Trophoblast cell (in vitro differentiated cells and primary cell): ENCODE measurements at regions not wholly inside any gene's neighbourhood (a gene's known extent, or its start where the extent isn't known, plus 50 kb on each side); places are given as distances from the start of the nearest gene placed in this dataset.

Source experiments
- DNase-seq, 2 donors: peaks; one replicate each; pipeline ENCODE4 v3.0.0-alpha.2; 2016
- H2AFZ ChIP-seq: 2 replicates; pipeline ENCODE4 v1.6.1; 2013; ENCODE audit warnings: low read length, moderate library complexity, mild to moderate bottlenecking; ENCODE audit not compliant: insufficient read depth, poor library complexity
- H2AK5ac ChIP-seq: 2 replicates; pipeline ENCODE4 v1.6.1; 2013; ENCODE audit warnings: mild to moderate bottlenecking, low read length
- H2BK120ac ChIP-seq: 2 replicates; pipeline ENCODE4 v1.6.1; 2013; ENCODE audit warnings: low read length, mild to moderate bottlenecking, moderate library complexity; ENCODE audit not compliant: insufficient read depth, poor library complexity
- H2BK12ac ChIP-seq: 2 replicates; pipeline ENCODE4 v1.6.1; 2013; ENCODE audit warnings: mild to moderate bottlenecking, low read length, moderate library complexity
- H2BK5ac ChIP-seq: 2 replicates; pipeline ENCODE4 v1.6.1; 2013; ENCODE audit warnings: low read length, low read depth, moderate library complexity, mild to moderate bottlenecking; ENCODE audit not compliant: poor library complexity
- H3K14ac ChIP-seq: 2 replicates; pipeline ENCODE4 v1.6.1; 2013; ENCODE audit warnings: mild to moderate bottlenecking, low read length
- H3K18ac ChIP-seq: 2 replicates; pipeline ENCODE4 v1.6.1; 2013; ENCODE audit warnings: mild to moderate bottlenecking, low read length
- H3K23ac ChIP-seq: 2 replicates; pipeline ENCODE4 v1.6.1; 2013; ENCODE audit warnings: low read length
- H3K27ac ChIP-seq: 2 replicates; pipeline ENCODE4 v1.5.1; 2013; ENCODE audit warnings: low read depth, mild to moderate bottlenecking, inconsistent platforms, low read length, moderate library complexity
- H3K27me3 ChIP-seq: 2 replicates; pipeline ENCODE4 v1.6.1; 2013; ENCODE audit warnings: inconsistent platforms, mild to moderate bottlenecking, low read length, moderate library complexity; ENCODE audit not compliant: insufficient read depth
- H3K36me3 ChIP-seq, 2 experiments: 1 replicate in 1 of 2; 2 replicates in 1 of 2; pipeline ENCODE4 v1.6.1; 2013; ENCODE audit warnings: low read length in 2 of 2, mild to moderate bottlenecking in 2 of 2, moderate library complexity in 1 of 2; ENCODE audit not compliant: insufficient read depth in 2 of 2, control insufficient read depth in 1 of 2
- H3K4ac ChIP-seq: 2 replicates; pipeline ENCODE4 v1.6.1; 2013; ENCODE audit warnings: low read depth, mild to moderate bottlenecking, low read length, moderate library complexity
- H3K4me1 ChIP-seq, 2 experiments: 1 replicate in 1 of 2; 2 replicates in 1 of 2; pipeline ENCODE4 v1.6.1; 2013; ENCODE audit warnings: low read length in 2 of 2, mild to moderate bottlenecking in 2 of 2, moderate library complexity in 1 of 2; ENCODE audit not compliant: insufficient read depth in 2 of 2, control insufficient read depth in 1 of 2
- H3K4me2 ChIP-seq: 2 replicates; pipeline ENCODE4 v1.6.1; 2013; ENCODE audit warnings: inconsistent platforms, mild to moderate bottlenecking, low read length, moderate library complexity
- H3K4me3 ChIP-seq: 2 replicates; pipeline ENCODE4 v1.5.1; 2013; ENCODE audit warnings: mild to moderate bottlenecking, low read depth, low read length, inconsistent platforms
- H3K79me1 ChIP-seq: one replicate; pipeline ENCODE4 v1.6.1; 2013; ENCODE audit warnings: low read length
- H3K79me2 ChIP-seq: 2 replicates; pipeline ENCODE4 v1.6.1; 2013; ENCODE audit warnings: low read length, mild to moderate bottlenecking; ENCODE audit not compliant: control insufficient read depth, insufficient read depth, poor library complexity
- H3K9ac ChIP-seq: 2 replicates; pipeline ENCODE4 v1.6.1; 2013; ENCODE audit warnings: mild to moderate bottlenecking, low read length
- H3K9me3 ChIP-seq: 2 replicates; pipeline ENCODE4 v1.6.1; 2013; ENCODE audit warnings: low read depth, mild to moderate bottlenecking, control low read depth, inconsistent platforms, low read length; ENCODE audit not compliant: insufficient read depth
- H4K12ac ChIP-seq: 2 replicates; pipeline ENCODE4 v1.6.1; 2013; ENCODE audit warnings: low read depth, mild to moderate bottlenecking, low read length, moderate library complexity
- H4K8ac ChIP-seq: 2 replicates; pipeline ENCODE4 v1.6.1; 2013; ENCODE audit warnings: low read depth, mild to moderate bottlenecking, low read length, moderate library complexity
- H4K91ac ChIP-seq: one replicate; pipeline ENCODE4 v1.6.1; 2013; ENCODE audit warnings: low read depth, mild to moderate bottlenecking, low read length, moderate library complexity
- WGBS: extraction: QIAGEN DNeasy Blood & Tissue Kit; methylation state at CpG from one replicate; pipeline ENCODE4 v1.1.7; 2013; ENCODE audit warnings: missing lambda C conversion rate; ENCODE audit not compliant: insufficient read length, insufficient coverage; ENCODE audit errors: extremely low coverage; 5-methylcytosine and 5-hydroxymethylcytosine counted together

DNA sequence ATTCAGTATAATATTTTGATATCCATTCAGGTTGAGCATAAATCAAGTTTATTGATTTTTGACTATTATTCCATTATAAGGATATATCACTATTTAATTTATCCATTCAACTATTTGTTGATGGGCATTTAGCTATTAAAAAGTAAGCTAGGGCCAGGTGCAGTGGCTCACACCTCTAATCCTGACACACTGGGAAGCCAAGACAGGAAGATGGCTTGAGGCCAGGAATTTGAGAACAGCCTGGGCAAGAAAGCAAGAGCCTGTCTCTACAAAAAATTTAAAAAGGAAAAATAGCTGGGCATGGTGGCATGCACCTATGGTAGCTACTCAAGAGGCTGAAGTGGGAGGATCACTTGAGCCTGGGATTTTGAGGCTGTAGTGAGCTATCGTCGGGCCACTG, 183.5 kb downstream of the HNMT start:
- H3K4me1 ChIP-seq: no peaks in the 10 kb centered on the region
- no peak overlapping the region for H3K4ac ChIP-seq
- DNase-seq: no peak
- H3K79me2 ChIP-seq: no peaks in the 10 kb centered on the region
- no peaks in the 10 kb centered on the region for H3K36me3 ChIP-seq
- H3K14ac ChIP-seq: no peak overlapping the region
- no peaks in the 10 kb centered on the region for H3K9me3 ChIP-seq
- H3K27ac ChIP-seq: no peak overlapping the region
- H3K18ac ChIP-seq: no peak overlapping the region
- no peak overlapping the region for H2AFZ ChIP-seq
- H3K79me1 ChIP-seq: peaks cover 2% of the 10 kb centered on the region
- no peak overlapping the region for H2BK5ac ChIP-seq
- H4K12ac ChIP-seq: no peak overlapping the region
- H3K9ac ChIP-seq: no peak overlapping the region
- no peak overlapping the region for H4K8ac ChIP-seq
- WGBS: no CpG with 5 or more reads among the region's 2 CpGs
- no peak overlapping the region for H2BK12ac ChIP-seq
- no peak overlapping the region for H3K4me2 ChIP-seq
- H3K23ac ChIP-seq: no peak overlapping the region
- no peak overlapping the region for H4K91ac ChIP-seq
- no peak overlapping the region for H3K4me3 ChIP-seq
- no peak overlapping the region for H2AK5ac ChIP-seq
- H2BK120ac ChIP-seq: no peak overlapping the region
- no peaks in the 10 kb centered on the region for H3K27me3 ChIP-seq

GRCh38 chr2:138155304-138155703, 191.0 kb downstream of the HNMT start:
- H2AFZ ChIP-seq: no peak overlapping the region
- H2BK120ac ChIP-seq: no peak overlapping the region
- no peak overlapping the region for H4K8ac ChIP-seq
- no peak overlapping the region for H2BK12ac ChIP-seq
- no peak overlapping the region for H2BK5ac ChIP-seq
- WGBS: no CpG with 5 or more reads among the region's 1 CpG
- no peak overlapping the region for H4K12ac ChIP-seq
- no peak for DNase-seq
- no peak overlapping the region for H3K4ac ChIP-seq
- no peak overlapping the region for H4K91ac ChIP-seq
- no peak overlapping the region for H3K4me3 ChIP-seq
- no peak overlapping the region for H3K14ac ChIP-seq
- H2AK5ac ChIP-seq: no peak overlapping the region
- no peaks in the 10 kb centered on the region for H3K4me1 ChIP-seq
- H3K9me3 ChIP-seq: no peaks in the 10 kb centered on the region
- H3K27me3 ChIP-seq: no peaks in the 10 kb centered on the region
- peaks cover 2% of the 10 kb centered on the region for H3K79me1 ChIP-seq
- H3K9ac ChIP-seq: no peak overlapping the region
- H3K23ac ChIP-seq: no peak overlapping the region
- H3K79me2 ChIP-seq: no peaks in the 10 kb centered on the region
- H3K18ac ChIP-seq: no peak overlapping the region
- no peak overlapping the region for H3K27ac ChIP-seq
- H3K36me3 ChIP-seq: no peaks in the 10 kb centered on the region
- no peak overlapping the region for H3K4me2 ChIP-seq

DNA sequence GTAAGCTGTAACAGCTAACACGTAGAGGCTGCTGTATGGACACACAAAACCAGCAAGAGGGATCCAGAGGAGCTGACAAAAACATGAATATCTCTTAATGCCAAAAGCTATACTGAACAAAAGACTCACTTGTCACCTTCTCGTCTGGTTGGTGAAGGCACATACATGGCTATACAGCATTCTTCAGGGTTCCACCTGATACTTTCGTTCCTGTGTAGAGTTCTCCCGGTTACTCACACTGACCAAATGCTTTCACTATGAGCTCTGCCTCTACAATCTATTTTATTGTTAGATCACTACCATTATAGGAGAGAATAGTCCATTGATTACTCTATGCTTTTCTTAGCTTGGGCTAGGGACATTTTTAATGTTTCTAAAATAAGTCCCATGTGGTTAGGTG, 193.1 kb downstream of the HNMT start:
- no peak overlapping the region for H2BK5ac ChIP-seq

DNA sequence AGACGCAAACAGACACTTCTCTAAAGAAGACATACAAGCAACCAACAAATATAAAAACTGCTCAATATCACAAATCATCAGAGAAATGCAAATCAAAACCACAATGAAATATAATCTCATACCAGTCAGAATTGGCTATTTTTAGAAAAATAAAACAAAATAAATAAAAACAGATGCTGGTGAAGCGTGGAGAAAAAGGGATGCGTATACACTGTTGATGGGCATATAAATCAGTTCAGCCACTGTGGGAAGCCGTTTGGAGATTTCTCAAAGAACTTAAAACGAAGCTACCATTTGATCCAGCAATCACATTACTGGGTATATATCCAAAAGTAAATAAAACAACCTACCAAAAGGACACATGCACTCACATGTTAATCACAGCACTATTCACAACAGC, 206.2 kb downstream of the HNMT start:
- Histone ChIP-seq H3K23ac (no peak overlapping the region), H3K18ac (no peak overlapping the region), H3K4ac (no peak overlapping the region), H3K4me2 (no peak overlapping the region), H2BK12ac (no peak overlapping the region), H4K12ac (no peak overlapping the region), H2AFZ (no peak overlapping the region), H3K4me3 (no peak overlapping the region), H2AK5ac (no peak overlapping the region), H3K14ac (no peak overlapping the region), H3K9me3 (peaks cover 3% of the 10 kb centered on the region), H3K9ac (no peak overlapping the region), H3K36me3 (peaks cover 0 to under 1% of the 10 kb centered on the region in 2 experiments), H4K91ac (no peak overlapping the region), H3K27ac (no peak overlapping the region), H2BK5ac (no peak overlapping the region), H3K79me1 (no peaks in the 10 kb centered on the region), H3K79me2 (no peaks in the 10 kb centered on the region), H3K27me3 (no peaks in the 10 kb centered on the region), H3K4me1 (no peaks in the 10 kb centered on the region), H2BK120ac (no peak overlapping the region), H4K8ac (no peak overlapping the region)
- no peak for DNase-seq
- WGBS: no CpG with 5 or more reads among the region's 5 CpGs

More for the DNA sequence above, 193.1 kb downstream of the HNMT start:
- Histone ChIP-seq H3K27me3 (no peaks in the 10 kb centered on the region), H3K4me1 (no peaks in the 10 kb centered on the region), H2BK12ac (no peak overlapping the region), H3K27ac (no peak overlapping the region), H3K18ac (no peak overlapping the region), H3K4ac (no peak overlapping the region), H4K91ac (no peak overlapping the region), H4K12ac (no peak overlapping the region), H3K9me3 (no peaks in the 10 kb centered on the region), H3K4me3 (no peak overlapping the region), H3K23ac (peak overlapping the region; percentile 63), H3K79me2 (no peaks in the 10 kb centered on the region), H2BK120ac (no peak overlapping the region), H2AK5ac (no peak overlapping the region), H3K9ac (no peak overlapping the region), H4K8ac (no peak overlapping the region), H3K14ac (no peak overlapping the region), H2AFZ (no peak overlapping the region), H3K4me2 (no peak overlapping the region), H3K79me1 (peaks cover under 1% of the 10 kb centered on the region), H3K36me3 (no peaks in the 10 kb centered on the region)
- no peak for DNase-seq
- no CpG with 5 or more reads among the region's 4 CpGs for WGBS
